IPS DF 4.7 (cell line): ENCODE measurements at regions not wholly inside any gene's neighbourhood (a gene's known extent, or its start where the extent isn't known, plus 50 kb on each side); places are given as distances from the start of the nearest gene placed in this dataset.

ENCODE experiments used
- DNase-seq: peaks from one replicate; pipeline ENCODE4 v3.0.0-alpha.2; 2013; ENCODE audit warnings: low spot score; ENCODE audit errors: extremely low read depth

- DNase-seq = no peak
These were observed 55.7 kb downstream of the RTL6 start for GRCh38 chr22:44442186-44442815.

- DNase-seq = no peak
These were observed 56.4 kb downstream of the RTL6 start for GRCh38 chr22:44441401-44442185.

DNA sequence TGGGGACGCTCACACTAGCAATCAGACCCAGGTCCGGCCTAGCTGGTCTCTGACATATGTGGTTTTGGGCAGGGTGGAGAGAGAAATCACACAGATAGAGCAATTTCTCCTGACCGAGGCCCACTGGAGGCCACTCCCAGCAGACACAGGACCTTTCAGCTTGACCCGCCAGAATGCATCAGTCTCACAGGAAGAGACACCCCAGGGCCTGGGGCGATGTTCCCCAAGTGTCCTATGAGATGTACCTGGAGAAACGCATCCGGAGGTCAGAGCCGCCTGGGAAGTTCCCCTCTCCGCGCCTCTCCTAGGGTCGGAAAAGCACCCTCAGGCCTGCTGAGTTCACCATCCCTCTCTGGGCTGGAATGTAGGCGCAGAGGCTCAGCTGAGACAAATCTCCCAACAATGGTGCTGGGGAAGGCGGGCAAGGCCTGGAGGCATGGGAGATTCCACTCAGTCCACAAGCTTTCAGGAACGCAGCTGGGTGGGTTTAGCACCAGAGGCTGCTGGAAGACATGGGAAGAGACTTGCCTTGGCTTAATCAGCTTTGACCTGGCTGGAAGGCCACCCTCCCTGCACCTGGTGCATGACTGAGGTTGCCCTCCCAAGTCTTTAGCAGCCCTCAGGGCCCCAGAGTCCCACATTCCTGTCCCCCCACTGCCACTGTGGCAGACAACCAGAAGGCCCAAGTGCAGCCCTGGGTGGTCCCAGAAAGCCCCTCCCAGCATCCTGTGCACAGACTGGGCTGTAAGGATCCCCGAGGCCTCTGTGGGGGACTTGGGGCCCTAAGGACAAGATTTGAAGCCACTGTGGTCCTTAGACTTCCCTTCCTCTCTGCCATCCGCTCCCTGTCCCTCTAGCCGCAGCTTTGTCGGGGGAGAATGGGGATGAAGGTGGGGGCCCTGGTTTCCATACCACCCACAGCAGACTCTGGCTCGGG, 57.5 kb downstream of the RTL6 start:
- no peak for DNase-seq

DNA sequence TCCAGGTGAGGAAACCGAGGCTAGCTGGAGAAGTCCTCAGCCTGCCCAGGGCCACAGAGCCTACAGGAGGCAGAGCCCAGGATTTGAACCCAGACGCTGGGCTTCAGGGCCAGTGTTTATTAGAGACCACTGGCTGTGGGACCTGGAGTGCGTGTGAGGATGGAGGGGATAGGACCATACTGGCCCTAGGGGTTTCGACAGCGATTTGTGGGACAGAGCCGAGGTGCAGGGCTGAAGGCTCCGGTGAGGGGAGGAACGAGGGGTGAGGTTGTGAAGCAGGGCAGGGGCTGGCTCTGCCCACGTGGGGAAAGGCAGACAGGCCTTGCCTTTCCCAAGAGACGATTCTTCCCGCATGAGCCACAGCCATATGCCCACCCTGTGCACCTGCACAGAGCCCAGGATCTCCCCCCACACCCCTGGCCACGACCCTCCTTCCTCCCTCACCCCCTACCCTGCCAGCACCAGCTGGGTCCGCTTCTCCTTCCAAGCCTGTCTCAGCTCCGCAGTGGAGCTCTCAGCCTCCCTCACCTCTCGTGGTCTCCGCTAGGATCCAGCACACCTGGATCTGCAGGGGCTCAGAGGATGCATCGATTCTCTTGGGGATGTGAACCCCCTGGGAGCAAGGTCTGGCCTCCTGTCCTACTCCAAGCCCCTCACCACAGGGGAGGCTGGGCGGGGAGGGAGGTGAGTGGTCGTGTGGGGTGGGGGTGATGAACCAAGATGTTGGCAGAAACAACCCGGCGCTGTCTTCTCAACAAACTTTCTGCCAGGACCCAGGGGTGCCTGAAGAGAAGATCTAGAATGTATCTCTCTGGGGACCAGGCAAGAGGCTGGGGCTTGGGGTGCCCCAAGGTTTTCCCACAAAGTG, 58.4 kb downstream of the RTL6 start:
- DNase-seq = no peak

DNA sequence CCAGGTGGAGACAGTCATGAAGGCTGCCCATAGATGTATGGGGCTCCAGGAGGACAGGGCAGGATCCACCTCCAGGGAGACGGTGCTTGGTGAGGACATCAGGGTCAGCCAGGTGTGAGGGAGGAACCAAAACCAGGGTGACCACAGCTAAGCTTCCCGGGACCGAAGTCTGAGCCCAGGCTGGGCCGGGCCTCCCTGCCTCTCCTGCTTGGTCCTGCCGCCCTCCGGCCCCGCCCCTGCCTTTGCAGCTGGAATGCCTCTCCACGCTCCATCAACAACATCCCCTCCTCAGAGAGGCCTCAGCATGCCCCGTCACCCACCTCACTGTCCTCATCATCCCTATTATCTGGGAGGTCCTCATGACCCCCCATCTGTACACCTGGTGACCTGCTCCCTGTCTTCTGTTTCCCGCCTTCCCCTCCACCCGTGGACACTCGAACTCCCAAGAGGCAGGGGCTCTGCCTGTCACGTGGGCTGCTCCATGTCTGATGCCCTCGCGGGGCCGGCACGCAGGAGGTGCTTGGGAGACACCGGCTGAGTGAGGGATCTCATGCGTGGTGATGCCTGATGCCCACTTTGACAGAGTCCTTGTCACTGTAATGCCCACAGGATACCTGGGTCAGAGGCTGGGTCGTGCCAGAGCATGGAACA, 59.4 kb downstream of the RTL6 start:
- DNase-seq = no peak

- DNase-seq = no peak
These were observed 60.0 kb downstream of the RTL6 start for GRCh38 chr22:44438056-44438455.

GRCh38 chr22:44437216-44438055, 60.6 kb downstream of the RTL6 start:
- no peak for DNase-seq

DNA sequence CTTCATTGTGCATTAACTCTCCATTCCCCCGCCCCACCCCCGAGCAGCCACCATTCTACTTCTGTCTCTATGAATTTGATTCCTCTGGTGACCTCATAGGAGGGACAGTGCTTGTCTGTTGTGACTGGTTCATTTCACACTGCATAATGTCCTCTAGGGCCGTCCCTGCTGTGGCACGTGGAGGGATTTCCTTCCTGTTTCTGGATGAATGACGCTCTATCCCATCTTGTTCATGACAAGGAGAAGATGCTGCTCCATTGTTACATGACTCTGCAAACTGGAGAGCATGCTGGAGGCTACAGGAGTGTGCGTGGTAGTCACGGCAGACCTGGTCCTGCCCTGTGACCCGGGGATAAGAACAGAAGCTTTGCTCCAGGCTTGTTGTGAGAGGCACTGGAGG, 61.3 kb downstream of the RTL6 start:
- no peak for DNase-seq

- DNase-seq = no peak
These were observed 66.8 kb downstream of the RTL6 start for GRCh38 chr22:44431256-44431655.

GRCh38 chr22:44430716-44431115, 67.3 kb downstream of the RTL6 start:
- no peak for DNase-seq

GRCh38 chr22:44429941-44430587, 68.0 kb downstream of the RTL6 start:
- DNase-seq = no peak

GRCh38 chr22:44428941-44429830, 68.8 kb downstream of the RTL6 start:
- no peak for DNase-seq

DNA sequence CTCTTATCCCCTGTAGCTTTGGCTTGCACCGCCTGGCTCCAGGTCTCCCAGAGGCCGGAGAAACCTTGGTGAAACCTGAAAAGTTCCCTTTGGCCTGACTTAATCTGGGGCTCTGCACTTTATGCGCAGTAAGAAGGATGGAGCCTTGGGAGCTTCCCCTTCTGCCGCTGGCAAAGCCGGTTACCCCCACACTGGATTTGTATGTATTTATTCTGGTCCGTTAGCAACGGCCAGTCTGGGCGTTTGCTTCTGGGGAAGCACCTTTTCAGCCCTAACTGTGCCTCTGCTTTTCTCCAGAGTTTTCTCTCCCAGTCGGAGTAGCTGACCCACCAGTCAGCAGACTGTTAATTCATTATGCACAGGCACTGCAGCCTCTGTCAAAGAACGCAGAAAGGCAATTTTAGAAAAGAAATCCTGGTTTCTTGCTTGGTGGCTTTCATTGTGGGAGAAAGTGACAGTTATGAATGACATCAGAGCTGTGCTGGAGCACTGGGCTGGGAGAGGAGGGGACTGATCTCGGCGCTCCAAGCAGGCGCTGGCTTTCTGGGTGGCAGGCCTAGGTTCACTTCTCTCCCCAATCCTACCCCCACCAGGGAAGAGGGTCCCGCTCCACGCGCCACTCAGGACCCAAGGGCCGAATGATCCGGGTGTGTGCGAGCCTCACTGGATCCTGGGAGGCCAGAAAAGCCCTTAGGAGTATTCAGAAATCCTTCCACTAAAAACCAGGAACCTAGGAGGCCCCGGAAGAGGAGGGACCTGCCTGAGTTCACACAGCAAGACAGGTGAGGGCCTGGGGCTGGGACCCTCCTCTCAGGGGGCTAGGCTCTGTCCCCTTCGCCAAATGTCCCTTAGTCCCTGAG, 70.2 kb downstream of the RTL6 start:
- no peak for DNase-seq

- no peak for DNase-seq
These were observed 71.1 kb downstream of the RTL6 start for GRCh38 chr22:44426981-44427380.

DNA sequence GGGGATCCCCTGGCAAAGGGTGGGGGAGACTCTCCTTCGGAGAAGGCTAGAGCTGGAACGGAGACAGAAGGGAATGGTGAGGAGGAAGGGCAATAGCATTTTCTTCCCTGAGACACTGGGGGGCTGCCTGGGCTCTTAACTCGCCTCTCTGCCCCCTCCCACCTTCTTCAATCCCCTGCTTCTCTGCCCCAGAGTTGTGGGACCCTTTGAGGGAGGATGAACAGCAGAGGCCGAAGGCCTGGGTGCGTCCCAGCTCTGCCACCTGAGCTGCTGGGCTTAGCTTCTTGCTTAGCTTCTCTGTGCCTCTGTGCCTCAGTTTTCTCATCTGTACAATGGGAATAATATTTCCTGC, 72.4 kb downstream of the RTL6 start:
- no peak for DNase-seq

GRCh38 chr22:44424867-44425693, 73.0 kb downstream of the RTL6 start:
- no peak for DNase-seq

- DNase-seq = no peak
These were observed 73.7 kb downstream of the RTL6 start for GRCh38 chr22:44424359-44424682.
